Activated naive CD4-positive, alpha-beta T cell treated with anti-CD3 and anti-CD28 coated beads, Interleukin-2, amount 50 U/mL, for 24 hours (primary cell): ENCODE measurements at regions not wholly inside any gene's neighbourhood (a gene's known extent, or its start where the extent isn't known, plus 50 kb on each side); places are given as distances from the start of the nearest gene placed in this dataset.

ENCODE experiments used
- H3K27ac Mint-ChIP-seq: one replicate; pipeline ENCODE4 v1.8.0; 2021; ENCODE audit warnings: mild to moderate bottlenecking, mixed read lengths
- H3K27me3 Mint-ChIP-seq: one replicate; pipeline ENCODE4 v1.8.0; 2021; ENCODE audit warnings: mixed read lengths
- H3K36me3 Mint-ChIP-seq: one replicate; pipeline ENCODE4 v1.8.0; 2021; ENCODE audit warnings: mixed read lengths
- H3K4me1 Mint-ChIP-seq: one replicate; pipeline ENCODE4 v1.8.0; 2021; ENCODE audit warnings: mixed read lengths
- H3K4me3 Mint-ChIP-seq: one replicate; pipeline ENCODE4 v1.8.0; 2021; ENCODE audit warnings: mild to moderate bottlenecking, mixed read lengths
- H3K9me3 Mint-ChIP-seq: one replicate; pipeline ENCODE4 v1.8.0; 2021; ENCODE audit warnings: mixed read lengths

DNA sequence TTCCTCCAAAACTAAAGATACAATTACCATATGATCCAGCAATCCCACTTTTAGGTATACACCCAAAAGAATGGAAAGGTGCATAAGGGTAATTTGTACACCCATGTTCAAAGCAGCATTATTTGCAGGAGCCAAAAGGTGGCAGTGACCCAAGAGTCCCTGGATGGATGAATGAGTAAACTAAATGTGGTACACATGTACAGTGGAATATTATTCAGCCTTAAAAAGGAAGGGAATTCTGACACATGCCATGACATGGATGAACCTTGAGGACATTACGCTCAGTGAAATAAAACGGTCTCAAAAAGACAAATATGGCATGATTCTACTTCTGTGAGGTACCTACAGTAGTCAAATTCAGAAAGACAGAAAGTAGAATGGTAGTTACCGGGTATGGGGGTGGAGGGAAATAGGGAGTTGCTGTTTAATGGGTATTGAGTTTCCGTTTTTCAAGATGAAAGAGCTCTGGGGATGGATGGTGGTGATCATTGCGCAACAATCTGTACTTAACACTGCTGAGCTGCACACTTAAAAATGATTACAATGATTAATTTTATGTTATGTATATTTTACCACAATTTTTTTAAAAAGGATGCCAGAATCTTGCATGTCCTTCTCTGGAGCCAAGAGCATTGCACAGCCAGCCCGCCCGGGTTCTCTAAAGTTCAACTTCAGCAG is 518.9 kb upstream of the JARID2 start:
- H3K27ac Mint-ChIP-seq: no peak overlapping the region
- no peaks in the 10 kb centered on the region for H3K36me3 Mint-ChIP-seq
- no peak overlapping the region for H3K4me3 Mint-ChIP-seq
- no peaks in the 10 kb centered on the region for H3K9me3 Mint-ChIP-seq
- peaks cover 59% of the 10 kb centered on the region for H3K4me1 Mint-ChIP-seq
- no peaks in the 10 kb centered on the region for H3K27me3 Mint-ChIP-seq

- no peak overlapping the region for H3K4me3 Mint-ChIP-seq
- H3K27me3 Mint-ChIP-seq: no peaks in the 10 kb centered on the region
- H3K9me3 Mint-ChIP-seq: no peaks in the 10 kb centered on the region
- H3K36me3 Mint-ChIP-seq: no peaks in the 10 kb centered on the region
- peaks cover 60% of the 10 kb centered on the region for H3K4me1 Mint-ChIP-seq
- H3K27ac Mint-ChIP-seq: no peak overlapping the region
Observed at GRCh38 chr6:14727494-14728395, 518.1 kb upstream of the JARID2 start.

- H3K9me3 Mint-ChIP-seq: no peaks in the 10 kb centered on the region
- peak overlapping the region; percentile 82 for H3K27ac Mint-ChIP-seq
- H3K4me3 Mint-ChIP-seq: no peak overlapping the region
- peaks cover 60% of the 10 kb centered on the region for H3K4me1 Mint-ChIP-seq
- no peaks in the 10 kb centered on the region for H3K36me3 Mint-ChIP-seq
- no peaks in the 10 kb centered on the region for H3K27me3 Mint-ChIP-seq
Observed at GRCh38 chr6:14728396-14729024, 517.4 kb upstream of the JARID2 start.

DNA sequence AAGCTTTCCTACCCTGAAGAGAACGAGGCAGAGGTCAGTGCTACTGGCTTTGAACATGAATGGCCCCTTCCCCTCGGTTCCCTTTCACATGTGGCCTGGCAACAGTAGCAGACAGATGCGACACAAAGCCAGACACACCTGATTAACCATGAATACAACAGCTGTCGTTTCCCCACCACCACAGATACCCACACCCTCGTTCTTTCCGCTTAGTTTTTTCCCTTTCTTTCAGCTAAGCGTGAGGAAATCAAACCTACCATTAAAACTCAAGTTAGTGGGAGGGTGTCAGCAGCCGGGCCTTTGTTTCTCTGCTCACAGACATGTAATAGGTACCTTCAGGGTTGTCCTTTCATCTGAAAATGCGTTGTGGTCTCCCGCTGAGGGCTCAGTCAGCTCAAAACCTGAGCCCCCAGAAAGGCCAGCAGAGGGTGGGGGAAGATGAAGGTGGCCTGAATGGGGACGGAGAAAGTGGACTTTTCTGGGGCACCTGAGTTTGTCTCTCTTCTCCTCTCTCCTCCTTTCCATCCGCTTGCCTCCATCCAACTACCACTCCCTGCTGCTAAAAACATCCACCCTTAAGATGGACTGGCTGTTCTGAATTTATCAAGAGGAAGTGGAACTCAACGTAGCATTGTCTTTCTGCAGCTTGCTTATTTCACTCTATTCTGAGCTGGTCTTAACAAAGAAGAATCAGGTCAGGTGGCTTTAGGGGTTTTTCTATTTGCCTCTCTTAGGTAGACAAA is 516.6 kb upstream of the JARID2 start:
- no peak overlapping the region for H3K4me3 Mint-ChIP-seq
- H3K36me3 Mint-ChIP-seq: no peaks in the 10 kb centered on the region
- H3K9me3 Mint-ChIP-seq: no peaks in the 10 kb centered on the region
- H3K4me1 Mint-ChIP-seq: peaks cover 61% of the 10 kb centered on the region
- no peaks in the 10 kb centered on the region for H3K27me3 Mint-ChIP-seq
- H3K27ac Mint-ChIP-seq: peak overlapping the region; percentile 82

DNA sequence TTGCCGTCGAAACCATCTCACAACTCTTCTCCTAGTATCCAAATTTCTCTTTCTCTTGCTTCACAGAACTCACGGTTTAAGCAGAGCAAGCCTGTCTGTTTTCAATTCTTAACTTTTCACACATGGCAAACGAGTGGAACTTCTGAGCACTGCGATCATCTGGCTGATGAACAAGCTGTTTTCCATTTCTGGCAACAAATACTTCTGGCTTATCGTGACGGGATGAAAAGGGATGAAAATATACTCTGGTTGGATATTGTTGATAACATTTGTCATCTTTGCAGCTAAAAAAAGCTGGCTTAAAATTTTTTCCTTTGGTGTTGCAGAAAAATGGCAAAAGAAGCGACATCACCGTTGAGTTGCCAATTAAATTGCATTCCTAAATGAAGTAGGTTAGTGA is 515.2 kb upstream of the JARID2 start:
- Mint-ChIP-seq H3K9me3 (no peaks in the 10 kb centered on the region), H3K27ac (peak overlapping the region; percentile 97), H3K4me3 (no peak overlapping the region), H3K4me1 (peaks cover 73% of the 10 kb centered on the region), H3K27me3 (no peaks in the 10 kb centered on the region), H3K36me3 (peaks cover 2% of the 10 kb centered on the region)

- Mint-ChIP-seq H3K27ac (peak overlapping the region; percentile 97), H3K4me1 (peaks cover 82% of the 10 kb centered on the region), H3K4me3 (peak overlapping the region; percentile 70), H3K27me3 (no peaks in the 10 kb centered on the region), H3K36me3 (peaks cover 2% of the 10 kb centered on the region), H3K9me3 (no peaks in the 10 kb centered on the region)
Observed at GRCh38 chr6:14731611-14732010, 514.3 kb upstream of the JARID2 start.

- H3K9me3 Mint-ChIP-seq: no peaks in the 10 kb centered on the region
- no peaks in the 10 kb centered on the region for H3K27me3 Mint-ChIP-seq
- peaks cover 2% of the 10 kb centered on the region for H3K36me3 Mint-ChIP-seq
- H3K27ac Mint-ChIP-seq: peak overlapping the region; percentile 97
- H3K4me1 Mint-ChIP-seq: peaks cover 89% of the 10 kb centered on the region
- peak overlapping the region; percentile 70 for H3K4me3 Mint-ChIP-seq
Observed at GRCh38 chr6:14732226-14732843, 513.5 kb upstream of the JARID2 start.

DNA sequence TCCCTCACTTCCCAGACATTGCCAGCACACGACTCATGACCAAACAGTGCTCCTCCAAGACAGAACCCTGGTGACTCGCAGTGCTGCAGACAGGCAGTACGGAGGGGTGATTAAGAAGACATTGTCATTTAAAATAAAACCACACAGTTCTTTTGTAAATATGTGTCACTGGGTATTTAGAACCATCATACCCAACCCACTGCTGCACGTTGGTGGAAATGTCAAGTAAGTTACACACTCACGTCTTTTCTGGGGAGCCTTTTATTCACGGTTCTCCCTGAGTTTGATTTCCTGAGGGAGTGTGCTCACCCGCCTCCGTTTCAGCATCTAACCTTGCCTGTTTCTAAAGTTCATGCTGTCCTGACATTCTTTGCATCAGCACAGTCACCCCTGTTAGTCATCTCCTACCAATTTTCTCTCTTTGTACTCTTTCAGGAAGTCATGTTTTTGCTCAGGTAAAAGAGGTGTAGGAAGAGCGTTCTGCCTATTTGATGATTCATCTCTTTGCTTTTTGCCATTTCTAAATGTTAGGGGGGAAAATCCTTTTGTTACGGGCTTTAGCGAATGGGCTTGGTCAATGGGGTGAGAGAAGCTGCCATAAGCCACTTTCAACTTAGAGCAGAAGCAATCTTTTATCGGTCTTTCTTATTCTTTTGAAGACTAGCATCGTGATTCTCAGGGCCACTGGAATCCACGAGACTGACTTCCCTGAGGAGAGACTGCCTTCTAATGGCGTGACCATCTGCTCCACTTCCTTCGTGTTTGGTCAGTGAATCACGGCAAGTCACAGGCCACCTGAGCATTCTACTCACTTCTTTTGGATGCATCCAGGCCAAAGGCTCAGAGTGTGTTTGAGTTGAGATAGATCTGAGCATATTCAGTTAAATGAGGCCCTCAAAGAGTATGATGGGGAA is 512.8 kb upstream of the JARID2 start:
- peaks cover 94% of the 10 kb centered on the region for H3K4me1 Mint-ChIP-seq
- H3K27me3 Mint-ChIP-seq: no peaks in the 10 kb centered on the region
- H3K36me3 Mint-ChIP-seq: peaks cover 2% of the 10 kb centered on the region
- H3K4me3 Mint-ChIP-seq: peak overlapping the region; percentile 70
- H3K27ac Mint-ChIP-seq: peak overlapping the region; percentile 97
- no peaks in the 10 kb centered on the region for H3K9me3 Mint-ChIP-seq

- Mint-ChIP-seq H3K27ac (peak overlapping the region; percentile 97), H3K27me3 (no peaks in the 10 kb centered on the region), H3K36me3 (peaks cover 2% of the 10 kb centered on the region), H3K9me3 (peaks cover under 1% of the 10 kb centered on the region), H3K4me3 (peak overlapping the region; percentile 70), H3K4me1 (peaks cover 96% of the 10 kb centered on the region)
Observed at GRCh38 chr6:14734052-14734415, 511.8 kb upstream of the JARID2 start.

- peaks cover 96% of the 10 kb centered on the region for H3K4me1 Mint-ChIP-seq
- H3K27me3 Mint-ChIP-seq: no peaks in the 10 kb centered on the region
- peak overlapping the region; percentile 97 for H3K27ac Mint-ChIP-seq
- peaks cover 7% of the 10 kb centered on the region for H3K9me3 Mint-ChIP-seq
- H3K36me3 Mint-ChIP-seq: peaks cover 2% of the 10 kb centered on the region
- peak overlapping the region; percentile 70 for H3K4me3 Mint-ChIP-seq
Observed at GRCh38 chr6:14734416-14735340, 511.2 kb upstream of the JARID2 start.

GRCh38 chr6:14735956-14736486 is 509.8 kb upstream of the JARID2 start:
- peaks cover 2% of the 10 kb centered on the region for H3K36me3 Mint-ChIP-seq
- peaks cover 8% of the 10 kb centered on the region for H3K9me3 Mint-ChIP-seq
- peak overlapping the region; percentile 90 for H3K27ac Mint-ChIP-seq
- peak overlapping the region; percentile 11 for H3K4me3 Mint-ChIP-seq
- peaks cover 90% of the 10 kb centered on the region for H3K4me1 Mint-ChIP-seq
- no peaks in the 10 kb centered on the region for H3K27me3 Mint-ChIP-seq

DNA sequence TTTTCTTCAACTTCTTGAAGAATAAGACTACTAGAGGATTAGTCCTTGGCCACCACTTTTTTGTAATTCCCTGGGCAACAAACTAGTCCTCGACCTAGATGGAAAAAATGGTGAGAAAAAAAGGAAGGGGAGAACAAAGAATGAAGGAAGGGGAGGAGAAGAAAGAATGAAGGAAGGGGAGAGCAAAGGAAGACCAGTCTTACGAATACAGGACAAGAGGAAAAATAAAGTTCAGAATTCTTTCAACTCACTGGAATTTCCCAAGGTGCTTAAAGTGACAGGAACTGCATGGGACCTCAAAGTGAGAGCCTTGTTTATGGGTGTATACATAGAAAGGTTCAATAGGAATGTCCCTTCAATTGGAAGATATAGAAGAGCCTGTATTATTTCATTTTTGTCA is 509.3 kb upstream of the JARID2 start:
- Mint-ChIP-seq H3K27ac (peak overlapping the region; percentile 90), H3K36me3 (peaks cover 2% of the 10 kb centered on the region), H3K4me1 (peaks cover 85% of the 10 kb centered on the region), H3K9me3 (peaks cover 8% of the 10 kb centered on the region), H3K4me3 (peak overlapping the region; percentile 11), H3K27me3 (no peaks in the 10 kb centered on the region)

DNA sequence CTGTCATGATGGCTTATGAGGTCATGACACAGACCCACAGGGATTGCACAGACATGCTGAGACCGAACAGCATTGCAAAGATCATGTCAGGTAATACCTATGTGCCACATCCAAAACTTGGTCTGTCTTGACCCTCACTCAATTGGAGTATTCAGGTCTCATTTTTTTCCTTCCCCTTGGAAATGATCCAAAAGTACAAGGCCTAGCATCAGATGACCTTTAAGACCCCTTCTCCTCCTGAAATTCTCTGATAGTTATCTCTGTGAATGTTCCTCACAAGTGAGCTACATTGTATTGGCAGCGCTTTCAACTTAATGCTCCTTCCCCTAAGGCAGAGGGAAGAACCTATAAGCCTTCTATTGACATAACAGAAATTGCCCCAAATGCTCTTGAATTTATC is 507.4 kb upstream of the JARID2 start:
- Mint-ChIP-seq H3K4me1 (peaks cover 80% of the 10 kb centered on the region), H3K9me3 (peaks cover 8% of the 10 kb centered on the region), H3K27ac (peak overlapping the region; percentile 9), H3K4me3 (no peak overlapping the region), H3K36me3 (peaks cover 3% of the 10 kb centered on the region), H3K27me3 (no peaks in the 10 kb centered on the region)
